ENCODE measurements at regions not wholly inside any gene's neighbourhood (a gene's known extent, or its start where the extent isn't known, plus 50 kb on each side); places are given as distances from the start of the nearest gene placed in this dataset.
"Not testable (repeated sequence)": the region's sequence is repeated elsewhere in the genome, so short reads cannot be mapped to it uniquely, and the experiment has no call there.

GRCh38 chr5:4584982-4585381 lies 555.1 kb upstream of the ADAMTS16 start:
- no peaks in the 10 kb centered on the region for H3K9me3 ChIP-seq
- TF ChIP-seq CTCF (IDR thresholded peaks at IDR 0.05) = no peak
- DNase-seq (ENCODE audit: low spot score) (no peak), ATAC-seq (ENCODE audit: insufficient number of reproducible peaks, low FRiP score, low read depth) (no peak)
- no peaks in the 10 kb centered on the region for H3K36me3 ChIP-seq
- H3K4me3 ChIP-seq = no peak overlapping the region
- no peaks in the 10 kb centered on the region for H3K27me3 ChIP-seq (replicated peaks; ENCODE audit: insufficient read depth)
- no peak overlapping the region for H3K27ac ChIP-seq
- no peaks in the 10 kb centered on the region for H3K4me1 ChIP-seq (ENCODE audit: control insufficient read depth in 1 of 2, low read depth in 2 of 2)

- ATAC-seq (ENCODE audit: insufficient number of reproducible peaks, low FRiP score, low read depth) = no peak
- no peak for DNase-seq (ENCODE audit: low spot score)
Measured at GRCh38 chr5:4613440-4613839, 526.7 kb upstream of the ADAMTS16 start.

GRCh38 chr5:4614088-4614487 lies 526.0 kb upstream of the ADAMTS16 start:
- no peak overlapping the region for H3K27ac ChIP-seq
- H3K36me3 ChIP-seq = no peaks in the 10 kb centered on the region
- H3K4me3 ChIP-seq = no peak overlapping the region
- TF ChIP-seq CTCF (IDR thresholded peaks at IDR 0.05) = no peak
- no peak for ATAC-seq (ENCODE audit: insufficient number of reproducible peaks, low FRiP score, low read depth)
- no peaks in the 10 kb centered on the region for H3K4me1 ChIP-seq (ENCODE audit: control insufficient read depth in 1 of 2, low read depth in 2 of 2)
- no peaks in the 10 kb centered on the region for H3K27me3 ChIP-seq (replicated peaks; ENCODE audit: insufficient read depth)
- no peaks in the 10 kb centered on the region for H3K9me3 ChIP-seq
- DNase-seq (ENCODE audit: low spot score) = no peak

More at GRCh38 chr5:4613440-4613839, 526.7 kb upstream of the ADAMTS16 start:
- H3K4me1 ChIP-seq (ENCODE audit: control insufficient read depth in 1 of 2, low read depth in 2 of 2) = no peaks in the 10 kb centered on the region
- no peaks in the 10 kb centered on the region for H3K9me3 ChIP-seq
- H3K4me3 ChIP-seq = no peak overlapping the region
- TF ChIP-seq CTCF (IDR thresholded peaks at IDR 0.05) = no peak
- H3K36me3 ChIP-seq = no peaks in the 10 kb centered on the region
- no peak overlapping the region for H3K27ac ChIP-seq
- H3K27me3 ChIP-seq (replicated peaks; ENCODE audit: insufficient read depth) = no peaks in the 10 kb centered on the region

DNA sequence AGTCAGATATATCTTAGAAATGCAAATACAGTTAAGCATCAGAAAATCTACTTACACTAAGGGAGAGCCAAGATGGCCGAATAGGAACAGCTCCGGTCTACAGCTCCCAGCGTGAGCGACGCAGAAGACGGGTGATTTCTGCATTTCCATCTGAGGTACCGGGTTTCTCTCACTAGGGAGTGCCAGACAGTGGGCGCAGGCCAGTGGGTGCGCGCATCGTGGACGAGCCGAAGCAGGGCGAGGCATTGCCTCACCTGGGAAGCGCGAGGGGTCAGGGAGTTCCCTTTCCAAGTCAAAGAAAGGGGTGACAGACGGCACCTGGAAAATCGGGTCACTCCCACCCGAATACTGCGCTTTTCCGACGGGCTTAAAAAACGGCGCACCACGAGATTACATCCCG lies 524.8 kb upstream of the ADAMTS16 start:
- DNase-seq (ENCODE audit: low spot score); H3K9me3 ChIP-seq; H3K4me3 ChIP-seq; H3K4me1 ChIP-seq (ENCODE audit: control insufficient read depth in 1 of 2, low read depth in 2 of 2); H3K36me3 ChIP-seq; ATAC-seq (ENCODE audit: insufficient number of reproducible peaks, low FRiP score, low read depth); H3K27ac ChIP-seq; H3K27me3 ChIP-seq (replicated peaks; ENCODE audit: insufficient read depth): not testable (repeated sequence)

DNA sequence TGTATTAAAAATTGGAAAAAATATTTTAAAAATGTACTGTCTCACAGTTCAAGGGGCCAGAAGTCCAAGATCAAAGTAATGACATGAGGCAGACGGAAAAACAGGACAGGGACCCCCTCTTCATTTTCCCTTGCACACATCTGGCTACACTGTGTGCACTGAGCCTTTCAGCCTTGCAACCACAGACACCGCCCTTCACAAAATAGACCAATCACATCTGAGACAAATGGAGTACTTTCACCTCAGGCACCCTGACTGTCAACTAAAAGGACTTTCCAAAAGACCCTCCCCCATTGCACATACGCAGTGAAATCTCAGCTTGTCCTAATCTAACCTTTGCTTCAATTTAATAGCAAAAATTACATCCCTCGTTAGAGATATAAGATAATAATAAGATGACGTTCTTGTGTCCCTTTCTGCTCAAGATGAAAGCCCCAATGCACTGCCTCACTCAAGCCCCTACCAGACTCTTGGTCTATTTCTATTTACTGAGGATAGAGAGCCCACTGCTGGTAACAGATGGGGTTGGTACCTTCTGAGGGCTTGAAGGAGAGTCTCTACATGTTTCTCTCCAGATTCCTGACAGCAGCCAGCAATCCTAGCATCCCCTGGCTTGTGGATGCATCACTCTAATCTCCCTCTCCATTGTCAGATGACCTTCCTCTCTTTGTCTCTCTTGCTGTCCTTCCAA lies 514.8 kb upstream of the ADAMTS16 start:
- Histone ChIP-seq H3K9me3 (no peaks in the 10 kb centered on the region), H3K27me3 (replicated peaks; ENCODE audit: insufficient read depth) (no peaks in the 10 kb centered on the region)

More for the DNA sequence above, 514.8 kb upstream of the ADAMTS16 start:
- DNase-seq (ENCODE audit: low spot score) = no peak
- H3K4me3 ChIP-seq = no peak overlapping the region
- H3K27ac ChIP-seq = no peak overlapping the region
- no peaks in the 10 kb centered on the region for H3K4me1 ChIP-seq (ENCODE audit: control insufficient read depth in 1 of 2, low read depth in 2 of 2)
- no peak for ATAC-seq (ENCODE audit: insufficient number of reproducible peaks, low FRiP score, low read depth)
- no peak for TF ChIP-seq CTCF (IDR thresholded peaks at IDR 0.05)
- no peaks in the 10 kb centered on the region for H3K36me3 ChIP-seq

Measured in thoracic aorta (tissue), 2 donors.